ENCODE measurements at regions not wholly inside any gene's neighbourhood (a gene's known extent, or its start where the extent isn't known, plus 50 kb on each side); places are given as distances from the start of the nearest gene placed in this dataset.

- no peak for TF ChIP-seq POLR2A (IDR thresholded peaks at IDR 0.05; ENCODE audit: low read depth, low read length)
- FAIRE-seq, result no peak
Measured at GRCh38 chr3:72257203-72257602, 472.3 kb upstream of the PROK2 start.

DNA sequence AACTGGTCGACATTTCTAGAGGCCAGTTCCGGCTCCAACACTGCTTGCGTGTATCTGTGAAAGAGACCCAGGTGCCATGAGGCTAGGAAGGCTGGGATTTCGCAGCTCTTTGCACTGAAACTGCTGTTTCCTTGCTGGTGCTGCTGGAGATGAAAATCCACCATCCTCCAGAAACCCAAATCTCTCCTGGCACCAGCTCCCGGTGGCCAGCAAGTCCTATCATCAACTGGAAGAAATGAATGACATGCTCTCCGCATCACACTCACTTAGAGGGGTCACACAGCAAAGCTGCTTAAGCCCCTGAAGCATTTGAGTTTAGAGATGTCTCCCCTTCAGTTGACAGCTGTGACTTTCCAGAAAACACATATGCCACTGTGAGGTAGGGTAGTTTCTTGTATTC is 471.8 kb upstream of the PROK2 start:
- FAIRE-seq (no peak), DNase-seq (ENCODE audit: insufficient read length, low spot score) (no peak)
- no peak for TF ChIP-seq POLR2A (IDR thresholded peaks at IDR 0.05; ENCODE audit: low read depth, low read length)

More at GRCh38 chr3:72257203-72257602, 472.3 kb upstream of the PROK2 start:
- no peak for DNase-seq (ENCODE audit: insufficient read length, low spot score)

DNA sequence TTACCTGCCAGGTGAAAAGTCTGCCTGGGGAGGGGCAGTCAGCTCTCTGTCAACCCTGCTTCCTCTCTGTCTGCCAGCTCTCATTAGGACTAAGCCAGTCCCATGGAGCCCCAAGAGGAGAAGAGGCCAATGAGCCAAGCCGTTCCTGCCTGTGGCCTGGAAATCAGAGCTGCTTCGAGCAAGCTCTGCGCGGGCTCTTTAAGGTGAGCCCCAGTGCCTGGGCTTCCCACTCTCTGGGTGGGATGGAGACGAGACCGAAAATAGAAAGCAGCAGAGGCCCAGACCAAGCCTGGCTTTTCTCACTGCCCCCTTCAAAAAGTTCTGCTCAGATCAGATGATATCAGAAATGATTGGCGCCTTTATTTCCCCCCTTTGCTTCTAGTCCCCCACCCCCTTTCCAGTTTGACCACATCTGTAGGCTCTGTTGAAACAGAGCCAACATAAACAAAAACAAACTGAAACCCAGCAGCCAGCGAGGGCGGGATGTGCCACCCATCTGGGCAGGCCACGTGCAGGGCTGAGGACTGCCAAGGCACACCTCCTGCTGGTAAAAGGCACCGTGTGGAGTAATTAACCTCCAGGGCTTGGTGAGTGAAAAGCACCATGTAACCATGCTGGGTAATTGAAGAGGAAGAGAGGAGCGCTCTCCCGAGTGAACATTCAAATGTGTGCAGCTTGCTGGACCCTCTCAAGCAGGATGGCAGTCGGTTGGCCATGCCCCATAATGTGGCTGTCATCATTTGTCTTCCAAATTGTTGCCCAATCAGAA is 471.0 kb upstream of the PROK2 start:
- FAIRE-seq, result no peak
- TF ChIP-seq POLR2A (IDR thresholded peaks at IDR 0.05; ENCODE audit: low read depth, low read length), result no peak
- no peak for DNase-seq (ENCODE audit: insufficient read length, low spot score)

GRCh38 chr3:72255191-72255590 is 470.2 kb upstream of the PROK2 start:
- DNase-seq (ENCODE audit: insufficient read length, low spot score), result no peak
- TF ChIP-seq POLR2A (IDR thresholded peaks at IDR 0.05; ENCODE audit: low read depth, low read length), result no peak
- FAIRE-seq, result no peak

- no peak for TF ChIP-seq POLR2A (IDR thresholded peaks at IDR 0.05; ENCODE audit: low read depth, low read length)
- no peak for FAIRE-seq
- no peak for DNase-seq (ENCODE audit: insufficient read length, low spot score)
Measured at GRCh38 chr3:72254483-72254882, 469.5 kb upstream of the PROK2 start.

GRCh38 chr3:72250725-72251124 is 465.8 kb upstream of the PROK2 start:
- FAIRE-seq, result no peak
- no peak for TF ChIP-seq POLR2A (IDR thresholded peaks at IDR 0.05; ENCODE audit: low read depth, low read length)
- no peak for DNase-seq (ENCODE audit: insufficient read length, low spot score)

GRCh38 chr3:72248869-72249268 is 463.9 kb upstream of the PROK2 start:
- no peak for DNase-seq (ENCODE audit: insufficient read length, low spot score)
- no peak for FAIRE-seq
- TF ChIP-seq POLR2A (IDR thresholded peaks at IDR 0.05; ENCODE audit: low read depth, low read length), result no peak

GRCh38 chr3:72248389-72248761 is 463.4 kb upstream of the PROK2 start:
- TF ChIP-seq POLR2A (IDR thresholded peaks at IDR 0.05; ENCODE audit: low read depth, low read length), result no peak
- no peak for FAIRE-seq
- no peak for DNase-seq (ENCODE audit: insufficient read length, low spot score)

DNA sequence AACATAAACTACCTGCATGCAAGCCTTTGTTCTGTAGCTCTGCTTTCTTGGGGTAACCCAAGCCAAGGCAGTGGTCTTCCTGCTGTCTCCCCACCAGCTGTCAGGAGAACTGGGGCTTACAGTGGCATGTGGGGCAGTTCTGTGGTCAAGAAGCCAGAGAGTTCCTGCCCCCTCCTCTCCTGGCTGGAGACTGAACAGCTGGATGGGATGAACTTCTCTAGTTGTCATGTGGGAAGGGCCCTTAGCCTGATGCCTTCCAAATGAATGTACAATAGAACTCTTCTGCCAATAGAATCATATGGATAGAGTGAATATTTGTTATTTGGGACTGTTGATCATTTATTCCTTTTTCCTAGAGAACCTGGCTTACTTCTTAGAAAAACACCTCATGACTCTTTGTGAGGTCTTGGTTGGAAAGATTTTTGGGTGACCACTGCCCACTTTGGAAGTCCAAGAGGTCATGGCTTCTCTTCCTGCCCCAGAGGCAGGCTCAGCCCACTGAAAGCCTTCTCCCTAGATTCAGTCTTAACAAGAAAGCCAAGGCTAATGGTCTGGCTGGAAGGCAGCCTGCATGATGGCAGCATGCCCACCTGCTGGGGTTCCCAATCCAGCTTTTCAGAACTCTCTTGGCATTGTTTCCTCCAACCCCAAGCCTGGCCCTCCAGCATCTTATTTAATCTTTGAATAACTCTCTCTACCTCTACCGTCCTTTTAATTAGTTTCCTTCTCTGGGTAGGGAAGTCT is 462.9 kb upstream of the PROK2 start:
- FAIRE-seq, result no peak

GRCh38 chr3:72247126-72247525 is 462.2 kb upstream of the PROK2 start:
- DNase-seq (ENCODE audit: insufficient read length, low spot score), result no peak
- no peak for TF ChIP-seq POLR2A (IDR thresholded peaks at IDR 0.05; ENCODE audit: low read depth, low read length)
- no peak for FAIRE-seq

More for the DNA sequence above, 462.9 kb upstream of the PROK2 start:
- TF ChIP-seq POLR2A (IDR thresholded peaks at IDR 0.05; ENCODE audit: low read depth, low read length), result no peak
- no peak for DNase-seq (ENCODE audit: insufficient read length, low spot score)

DNA sequence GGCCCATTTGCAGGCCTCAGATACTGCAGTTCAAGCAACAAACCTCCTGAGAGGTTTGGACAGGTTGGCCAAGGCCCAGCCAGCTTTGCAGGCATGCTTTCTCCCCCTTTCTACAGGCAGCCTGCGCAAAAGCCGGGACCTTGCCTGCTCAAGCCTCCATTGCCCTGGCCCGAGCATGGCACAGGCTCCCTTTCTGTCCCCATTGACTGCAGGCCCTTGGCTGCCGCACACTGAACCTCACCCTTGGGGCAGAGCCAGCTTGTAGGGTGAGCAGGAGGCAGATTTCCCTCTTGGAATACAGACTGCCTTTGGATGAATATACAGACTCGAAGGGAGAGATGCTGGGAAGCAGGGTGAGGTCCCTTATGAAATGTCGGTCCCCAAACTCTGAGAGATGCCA is 461.7 kb upstream of the PROK2 start:
- TF ChIP-seq POLR2A (IDR thresholded peaks at IDR 0.05; ENCODE audit: low read depth, low read length), result no peak
- no peak for FAIRE-seq
- no peak for DNase-seq (ENCODE audit: insufficient read length, low spot score)

- no peak for TF ChIP-seq POLR2A (IDR thresholded peaks at IDR 0.05; ENCODE audit: low read depth, low read length)
- FAIRE-seq, result no peak
- no peak for DNase-seq (ENCODE audit: insufficient read length, low spot score)
Measured at GRCh38 chr3:72245183-72245811, 460.3 kb upstream of the PROK2 start.

GRCh38 chr3:72244396-72244795 is 459.4 kb upstream of the PROK2 start:
- TF ChIP-seq POLR2A (IDR thresholded peaks at IDR 0.05; ENCODE audit: low read depth, low read length), result no peak
- DNase-seq (ENCODE audit: insufficient read length, low spot score) (no peak), FAIRE-seq (no peak)

DNA sequence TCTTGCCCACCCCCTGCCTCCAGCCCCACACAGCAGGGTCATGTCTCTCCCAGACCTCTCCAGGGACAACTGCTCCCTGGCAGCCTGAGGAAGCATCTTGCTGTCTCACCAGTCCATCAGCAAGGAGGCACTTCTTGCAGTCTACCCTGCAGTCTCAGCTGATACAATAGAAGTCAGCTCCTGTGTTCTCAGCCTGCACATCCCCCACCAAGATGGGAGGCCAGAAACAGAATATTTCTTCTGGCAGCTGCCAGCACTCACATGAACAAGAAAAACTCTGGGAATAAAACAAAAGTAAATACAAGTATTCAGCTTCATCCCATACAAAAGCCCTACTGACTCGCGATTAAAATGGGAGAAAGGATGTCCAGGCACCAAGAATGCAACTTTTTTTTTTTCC is 457.4 kb upstream of the PROK2 start:
- no peak for FAIRE-seq
- no peak for DNase-seq (ENCODE audit: insufficient read length, low spot score)
- TF ChIP-seq POLR2A (IDR thresholded peaks at IDR 0.05; ENCODE audit: low read depth, low read length), result no peak

All from H54 (cell line).